H9 (cell line): ENCODE measurements at regions not wholly inside any gene's neighbourhood (a gene's known extent, or its start where the extent isn't known, plus 50 kb on each side); places are given as distances from the start of the nearest gene placed in this dataset.
"Not testable (repeated sequence)": the region's sequence is repeated elsewhere in the genome, so short reads cannot be mapped to it uniquely, and the experiment has no call there.

Experiments used
- DNase-seq: peaks from one replicate; pipeline ENCODE4 v3.0.0-alpha.2; 2017
- H2AFZ ChIP-seq: one replicate; pipeline ENCODE4 v1.6.1; 2013; ENCODE audit warnings: mild to moderate bottlenecking, low read length, control low read depth, moderate library complexity
- H2AK5ac ChIP-seq: 2 replicates; pipeline ENCODE4 v1.6.1; 2013; ENCODE audit warnings: low read length, control low read depth, mixed read lengths; ENCODE audit not compliant: insufficient read length
- H2BK120ac ChIP-seq: one replicate; pipeline ENCODE4 v1.6.1; 2013; ENCODE audit warnings: low read depth, mild to moderate bottlenecking, low read length, control low read depth, inconsistent platforms; ENCODE audit not compliant: poor library complexity, severe bottlenecking
- H2BK12ac ChIP-seq: 2 replicates; pipeline ENCODE4 v1.6.1; 2013; ENCODE audit warnings: low read length, control low read depth, mixed read lengths, low read depth; ENCODE audit not compliant: insufficient read length
- H2BK15ac ChIP-seq: 2 replicates; pipeline ENCODE4 v1.6.1; 2013; ENCODE audit warnings: low read depth, low read length, control low read depth
- H2BK20ac ChIP-seq: one replicate; pipeline ENCODE4 v1.6.1; 2013; ENCODE audit warnings: low read depth, mild to moderate bottlenecking, low read length, control low read depth, inconsistent platforms; ENCODE audit not compliant: poor library complexity, severe bottlenecking
- H2BK5ac ChIP-seq: 2 replicates; pipeline ENCODE4 v1.6.1; 2013; ENCODE audit warnings: low read length, control low read depth, mixed read lengths; ENCODE audit not compliant: insufficient read length
- H3K14ac ChIP-seq: 2 replicates; pipeline ENCODE4 v1.6.1; 2013; ENCODE audit warnings: low read length, control low read depth; ENCODE audit not compliant: insufficient read depth
- H3K18ac ChIP-seq: 2 replicates; pipeline ENCODE4 v1.6.1; 2013; ENCODE audit warnings: low read depth, mild to moderate bottlenecking, mixed read lengths, low read length, control low read depth; ENCODE audit not compliant: insufficient read length
- H3K23ac ChIP-seq: 2 replicates; pipeline ENCODE4 v1.6.1; 2013; ENCODE audit warnings: low read length, control low read depth, mixed read lengths, low read depth; ENCODE audit not compliant: insufficient read length
- H3K23me2 ChIP-seq: 2 replicates; pipeline ENCODE4 v1.6.1; 2013; ENCODE audit warnings: low read depth, mild to moderate bottlenecking, mixed read lengths, low read length, control low read depth; ENCODE audit not compliant: insufficient read length, poor library complexity, severe bottlenecking
- H3K27ac ChIP-seq: 2 replicates; pipeline ENCODE4 v1.5.1; 2013; ENCODE audit warnings: low read length, control low read depth, mixed read lengths, low read depth; ENCODE audit not compliant: insufficient read length
- H3K27me3 ChIP-seq: 2 replicates; pipeline ENCODE4 v1.6.1; 2013; ENCODE audit warnings: low read length, control low read depth, inconsistent platforms; ENCODE audit not compliant: insufficient read depth
- H3K4ac ChIP-seq: 2 replicates; pipeline ENCODE4 v1.6.1; 2013; ENCODE audit warnings: low read depth, mild to moderate bottlenecking, control low read depth, inconsistent platforms, low read length, moderate library complexity
- H3K4me1 ChIP-seq: 2 replicates; pipeline ENCODE4 v1.6.1; 2013; ENCODE audit warnings: low read length, control low read depth, inconsistent platforms; ENCODE audit not compliant: insufficient read depth
- H3K4me2 ChIP-seq: 2 replicates; pipeline ENCODE4 v1.6.1; 2013; ENCODE audit warnings: low read length, control low read depth, mixed read lengths; ENCODE audit not compliant: insufficient read length, insufficient read depth
- H3K56ac ChIP-seq: 2 replicates; pipeline ENCODE4 v1.6.1; 2013; ENCODE audit warnings: low read depth, mild to moderate bottlenecking, mixed read lengths, low read length, control low read depth; ENCODE audit not compliant: insufficient read length
- H3K79me1 ChIP-seq: 2 replicates; pipeline ENCODE4 v1.6.1; 2013; ENCODE audit warnings: low read depth, mild to moderate bottlenecking, moderate library complexity, low read length, control low read depth, inconsistent platforms; ENCODE audit not compliant: insufficient read depth, poor library complexity, severe bottlenecking
- H3K79me2 ChIP-seq: 2 replicates; pipeline ENCODE4 v1.6.1; 2013; ENCODE audit warnings: low read length, control low read depth, inconsistent platforms; ENCODE audit not compliant: insufficient read depth
- H3K9ac ChIP-seq: 2 replicates; pipeline ENCODE4 v1.6.1; 2013; ENCODE audit warnings: low read length, control low read depth, mixed read lengths; ENCODE audit not compliant: insufficient read length; ENCODE audit errors: extremely low read depth
- H3K9me3 ChIP-seq: one replicate; pipeline ENCODE4 v1.6.1; 2013; ENCODE audit warnings: low read depth, low read length, inconsistent platforms; ENCODE audit not compliant: control insufficient read depth
- H3T11ph ChIP-seq: one replicate; pipeline ENCODE4 v1.6.1; 2013; ENCODE audit warnings: mild to moderate bottlenecking, low read length, control low read depth, inconsistent platforms
- H4K20me1 ChIP-seq: one replicate; pipeline ENCODE4 v1.6.1; 2013; ENCODE audit not compliant: control insufficient read depth, insufficient read length, insufficient read depth
- H4K5ac ChIP-seq: 2 replicates; pipeline ENCODE4 v1.6.1; 2013; ENCODE audit warnings: low read depth, mild to moderate bottlenecking, mixed read lengths, low read length, control low read depth; ENCODE audit not compliant: insufficient read length
- H4K8ac ChIP-seq: replicated peaks from 2 replicates; pipeline ENCODE4 v1.6.1; 2013; ENCODE audit warnings: low read length, control low read depth, mixed read lengths, low read depth; ENCODE audit not compliant: insufficient read length
- H4K91ac ChIP-seq: 2 replicates; pipeline ENCODE4 v1.6.1; 2013; ENCODE audit warnings: low read depth, mild to moderate bottlenecking, moderate library complexity, mixed read lengths, low read length, control low read depth; ENCODE audit not compliant: insufficient read length
- H3K27ac Mint-ChIP-seq, 3 experiments: 2 replicates in 2 of 3; 3 replicates in 1 of 3; pipeline ENCODE4 v1.8.0; 2020 to 2021; ENCODE audit warnings: mixed read lengths in 3 of 3, mild to moderate bottlenecking in 1 of 3, moderate library complexity in 1 of 3
- H3K27me3 Mint-ChIP-seq: 2 replicates; pipeline ENCODE4 v1.8.0; 2021; ENCODE audit warnings: low read depth, mild to moderate bottlenecking, moderate library complexity, mixed read lengths
- H3K36me3 Mint-ChIP-seq, 3 experiments: 2 replicates in 2 of 3; 3 replicates in 1 of 3; pipeline ENCODE4 v1.8.0; 2020 to 2021; ENCODE audit warnings: low read depth in 3 of 3, mixed read lengths in 3 of 3; ENCODE audit not compliant: insufficient read depth in 1 of 3
- H3K4me1 Mint-ChIP-seq, 2 experiments: 2 replicates each; pipeline ENCODE4 v1.8.0; 2020; ENCODE audit warnings: mixed read lengths in 2 of 2
- H3K4me3 Mint-ChIP-seq, 2 experiments: 2 replicates in 1 of 2; 3 replicates in 1 of 2; pipeline ENCODE4 v1.8.0; 2020 to 2021; ENCODE audit warnings: mild to moderate bottlenecking in 2 of 2, mixed read lengths in 2 of 2, moderate library complexity in 1 of 2
- H3K9me3 Mint-ChIP-seq, 2 experiments: 2 replicates in 1 of 2; 3 replicates in 1 of 2; pipeline ENCODE4 v1.8.0; 2020; ENCODE audit warnings: mild to moderate bottlenecking in 2 of 2, mixed read lengths in 2 of 2, moderate library complexity in 1 of 2
- CTCF ChIP-seq: fragments of 200-600 bp; sonication (generic); conservative IDR thresholded peaks from 3 replicates; pipeline ENCODE4 v1.8.0; 2021; ENCODE audit warnings: antibody characterized with exemption, mild to moderate bottlenecking
- WGBS: extraction: QIAGEN DNeasy Blood & Tissue Kit; methylation state at CpG from one replicate; pipeline ENCODE4 v1.1.7; 2013; ENCODE audit warnings: missing lambda C conversion rate, low lambda C conversion rate, mixed read lengths; ENCODE audit not compliant: insufficient read length; ENCODE audit errors: extremely low coverage; 5-methylcytosine and 5-hydroxymethylcytosine counted together

DNA sequence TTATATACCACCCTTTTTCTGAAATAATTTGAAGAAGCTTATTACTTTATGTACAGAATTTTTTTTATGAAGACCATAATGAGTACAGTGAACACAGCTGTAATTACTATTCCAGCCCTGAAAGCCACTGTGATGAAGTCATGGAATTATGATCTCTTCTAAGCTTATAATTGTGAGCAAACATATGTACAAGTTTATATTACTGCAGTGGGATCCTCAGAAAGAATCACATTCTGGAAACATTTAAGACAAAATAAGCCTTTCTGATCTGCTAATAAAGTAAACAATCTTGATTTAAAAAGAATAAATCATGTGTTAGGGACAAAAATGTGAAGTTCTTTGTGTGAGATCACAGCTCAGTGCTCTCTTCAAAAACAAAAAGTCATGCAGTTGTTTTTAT is 560.4 kb downstream of the CD109 start:
- H4K8ac ChIP-seq, result no peak overlapping the region
- H3K9ac ChIP-seq, result no peak overlapping the region
- H3K56ac ChIP-seq, result no peak overlapping the region
- no peaks in the 10 kb centered on the region for H3K79me2 ChIP-seq
- no peak overlapping the region for H3K23ac ChIP-seq
- H3K4me2 ChIP-seq, result no peak overlapping the region
- no peak overlapping the region for H3K14ac ChIP-seq
- H4K5ac ChIP-seq, result no peak overlapping the region
- no peak overlapping the region for H2BK12ac ChIP-seq
- no peak overlapping the region for H2AK5ac ChIP-seq
- H3K4me1 ChIP-seq, result no peaks in the 10 kb centered on the region
- no peaks in the 10 kb centered on the region for H3K79me1 ChIP-seq
- no peak overlapping the region for H3K27ac ChIP-seq
- no peak overlapping the region for H2BK5ac ChIP-seq
- no peak overlapping the region for H2BK20ac ChIP-seq
- no peak overlapping the region for H3K27ac Mint-ChIP-seq
- H3T11ph ChIP-seq, result no peak overlapping the region
- H3K4ac ChIP-seq, result no peak overlapping the region
- peaks cover 13 to 20% of the 10 kb centered on the region in 2 experiments for H3K9me3 Mint-ChIP-seq
- no peak overlapping the region for H2BK120ac ChIP-seq
- no peak overlapping the region for H4K91ac ChIP-seq
- H3K9me3 ChIP-seq, result no peaks in the 10 kb centered on the region
- peaks cover 1% of the 10 kb centered on the region; the same call in 1 of the 2 replicates for H3K27me3 Mint-ChIP-seq
- H3K27me3 ChIP-seq, result no peaks in the 10 kb centered on the region
- no peaks in the 10 kb centered on the region for H4K20me1 ChIP-seq
- no peak for TF ChIP-seq CTCF
- H3K18ac ChIP-seq, result no peak overlapping the region
- peaks cover 4 to 17% (median 4%) of the 10 kb centered on the region in 3 experiments for H3K36me3 Mint-ChIP-seq
- no peak overlapping the region for H3K4me3 Mint-ChIP-seq
- no peaks in the 10 kb centered on the region for H3K23me2 ChIP-seq
- no peaks in the 10 kb centered on the region for H3K4me1 Mint-ChIP-seq
- H2AFZ ChIP-seq, result no peak overlapping the region
- no peak overlapping the region for H2BK15ac ChIP-seq
- DNase-seq, result no peak

DNA sequence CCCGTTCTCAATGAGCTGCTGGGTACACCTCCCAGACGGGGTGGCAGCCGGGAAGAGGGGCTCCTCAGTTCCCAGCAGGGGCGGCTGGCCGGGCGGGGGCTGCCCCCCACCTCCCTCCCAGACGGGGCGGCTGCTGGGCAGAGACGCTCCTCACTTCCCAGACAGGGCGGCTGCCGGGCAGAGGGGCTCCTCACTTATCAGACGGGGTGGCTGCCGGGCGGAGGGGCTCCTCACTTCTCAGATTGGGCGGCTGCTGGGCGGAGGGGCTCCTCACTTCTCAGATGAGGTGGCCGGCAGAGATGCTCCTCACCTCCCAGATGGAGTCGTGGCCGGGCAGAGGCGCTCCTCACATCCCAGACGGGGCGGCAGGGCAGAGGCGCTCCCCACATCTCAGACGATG is 559.0 kb downstream of the CD109 start:
- H3K27me3 Mint-ChIP-seq, DNase-seq: not testable (repeated sequence)

More for the DNA sequence above, 559.0 kb downstream of the CD109 start:
- H4K5ac ChIP-seq, H2AFZ ChIP-seq, H4K8ac ChIP-seq, H3K27ac Mint-ChIP-seq, H3T11ph ChIP-seq, H4K91ac ChIP-seq, H3K4ac ChIP-seq, H3K23ac ChIP-seq, H3K4me3 Mint-ChIP-seq, H3K9me3 ChIP-seq, H3K4me1 Mint-ChIP-seq, H3K9ac ChIP-seq, H2BK5ac ChIP-seq, H3K18ac ChIP-seq, H2AK5ac ChIP-seq, H3K79me1 ChIP-seq, H3K23me2 ChIP-seq, H3K79me2 ChIP-seq, H2BK12ac ChIP-seq, H3K27ac ChIP-seq, H3K4me1 ChIP-seq, H3K27me3 ChIP-seq, H2BK15ac ChIP-seq, H2BK120ac ChIP-seq, H3K56ac ChIP-seq, H4K20me1 ChIP-seq, H3K14ac ChIP-seq, H3K4me2 ChIP-seq, H2BK20ac ChIP-seq: not testable (repeated sequence)
- WGBS, result no CpG with 5 or more reads among the region's 24 CpGs
- peaks cover 4 to 18% (median 4%) of the 10 kb centered on the region in 3 experiments for H3K36me3 Mint-ChIP-seq
- peaks cover 13 to 20% of the 10 kb centered on the region in 2 experiments for H3K9me3 Mint-ChIP-seq
